Mammary epithelial cell (primary cell): ENCODE measurements at regions not wholly inside any gene's neighbourhood (a gene's known extent, or its start where the extent isn't known, plus 50 kb on each side); places are given as distances from the start of the nearest gene placed in this dataset.

ENCODE experiments used
- EZH2 ChIP-seq: IDR thresholded peaks from 2 replicates; pipeline ENCODE4 v1.6.1; 2012; ENCODE audit warnings: low read length, inconsistent platforms, borderline replicate concordance
- TF ChIP-seq, protein P1 (sequence below), 2 donors: IDR thresholded peaks in 1 of 2; conservative IDR thresholded peaks in 1 of 2; 2 replicates each; pipeline ENCODE4 v1.5.1; 2011 to 2012; ENCODE audit warnings: inconsistent platforms in 2 of 2, low read length in 2 of 2, mild to moderate bottlenecking in 2 of 2, control low read depth in 1 of 2, low read depth in 1 of 2; ENCODE audit not compliant: insufficient read depth in 1 of 2; ENCODE audit errors: extremely low read depth in 1 of 2

DNA sequence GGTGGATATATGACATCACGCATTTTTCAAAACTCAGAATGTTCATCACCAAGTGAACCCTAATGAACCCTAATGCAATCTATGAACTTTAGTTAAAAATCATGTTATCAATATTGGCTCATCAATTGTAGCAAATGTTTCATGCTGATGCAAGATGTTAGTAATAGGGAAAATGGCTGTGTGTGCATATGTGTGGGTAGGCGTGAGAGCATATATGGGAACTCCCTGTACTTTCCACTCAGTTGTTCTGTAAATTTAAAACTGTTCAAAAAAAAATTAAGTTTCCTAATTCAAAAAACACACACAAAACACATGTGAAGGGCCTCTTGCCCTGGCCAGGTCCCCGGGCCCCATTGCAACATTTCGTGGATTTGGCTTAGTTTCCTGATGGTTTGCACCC, 89.7 kb upstream of the PROK2 start:
- TF ChIP-seq, protein P1, sequence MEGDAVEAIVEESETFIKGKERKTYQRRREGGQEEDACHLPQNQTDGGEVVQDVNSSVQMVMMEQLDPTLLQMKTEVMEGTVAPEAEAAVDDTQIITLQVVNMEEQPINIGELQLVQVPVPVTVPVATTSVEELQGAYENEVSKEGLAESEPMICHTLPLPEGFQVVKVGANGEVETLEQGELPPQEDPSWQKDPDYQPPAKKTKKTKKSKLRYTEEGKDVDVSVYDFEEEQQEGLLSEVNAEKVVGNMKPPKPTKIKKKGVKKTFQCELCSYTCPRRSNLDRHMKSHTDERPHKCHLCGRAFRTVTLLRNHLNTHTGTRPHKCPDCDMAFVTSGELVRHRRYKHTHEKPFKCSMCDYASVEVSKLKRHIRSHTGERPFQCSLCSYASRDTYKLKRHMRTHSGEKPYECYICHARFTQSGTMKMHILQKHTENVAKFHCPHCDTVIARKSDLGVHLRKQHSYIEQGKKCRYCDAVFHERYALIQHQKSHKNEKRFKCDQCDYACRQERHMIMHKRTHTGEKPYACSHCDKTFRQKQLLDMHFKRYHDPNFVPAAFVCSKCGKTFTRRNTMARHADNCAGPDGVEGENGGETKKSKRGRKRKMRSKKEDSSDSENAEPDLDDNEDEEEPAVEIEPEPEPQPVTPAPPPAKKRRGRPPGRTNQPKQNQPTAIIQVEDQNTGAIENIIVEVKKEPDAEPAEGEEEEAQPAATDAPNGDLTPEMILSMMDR (conservative IDR thresholded peaks at IDR 0.05 in 1 of 2, IDR thresholded peaks at IDR 0.05 in 1 of 2; ENCODE audit: extremely low read depth in 1 of 2, insufficient read depth in 1 of 2, low read depth in 1 of 2, low read length in 2 of 2), result no peak
- no peak for TF ChIP-seq EZH2
